Glomerular endothelial cell (primary cell): ENCODE measurements at regions not wholly inside any gene's neighbourhood (a gene's known extent, or its start where the extent isn't known, plus 50 kb on each side); places are given as distances from the start of the nearest gene placed in this dataset.

Experiments used
- DNase-seq: peaks from one replicate; pipeline ENCODE4 v3.0.0-alpha.2; 2011; ENCODE audit warnings: low read depth, low spot score; ENCODE audit errors: extremely low read depth

GRCh38 chr21:39124681-39125251, 58.5 kb downstream of the PSMG1 start:
- no peak for DNase-seq

GRCh38 chr21:39123375-39123774, 59.9 kb downstream of the PSMG1 start:
- DNase-seq = no peak

GRCh38 chr21:39121600-39122355, 61.5 kb downstream of the PSMG1 start:
- no peak for DNase-seq

GRCh38 chr21:39120876-39121599, 62.2 kb downstream of the PSMG1 start:
- no peak for DNase-seq

- no peak for DNase-seq
Observed at GRCh38 chr21:39119891-39120290, 63.4 kb downstream of the PSMG1 start.

- DNase-seq = no peak
Observed at GRCh38 chr21:39118604-39119215, 64.5 kb downstream of the PSMG1 start.

DNA sequence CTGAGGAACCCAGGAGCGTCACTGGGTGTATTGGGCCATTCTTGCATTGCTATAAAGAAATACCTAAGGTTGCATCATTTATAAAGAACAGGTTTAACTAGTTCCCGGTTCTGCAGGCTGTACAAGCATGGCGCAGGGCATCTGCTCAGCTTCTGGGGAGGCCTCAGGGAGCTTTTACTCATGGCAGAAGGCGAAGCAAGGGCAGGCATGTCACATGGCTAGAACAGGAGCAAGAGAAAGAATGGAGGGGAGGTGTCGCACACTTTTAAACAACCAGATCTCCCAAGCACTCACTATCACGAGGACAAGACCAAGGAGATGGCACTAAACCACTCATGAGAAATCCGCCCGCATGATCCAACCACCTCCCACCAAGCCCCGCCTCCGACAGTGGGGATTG, 65.2 kb downstream of the PSMG1 start:
- no peak for DNase-seq

- DNase-seq = no peak
Observed at GRCh38 chr21:39117440-39117970, 65.7 kb downstream of the PSMG1 start.

- DNase-seq = no peak
Observed at GRCh38 chr21:39116761-39117439, 66.4 kb downstream of the PSMG1 start.

- DNase-seq = no peak
Observed at GRCh38 chr21:39115576-39116235, 67.5 kb downstream of the PSMG1 start.

GRCh38 chr21:39114871-39115575, 68.2 kb downstream of the PSMG1 start:
- DNase-seq = no peak

- DNase-seq = no peak
Observed at GRCh38 chr21:39111931-39112550, 71.2 kb downstream of the PSMG1 start.

GRCh38 chr21:39110431-39110830, 72.8 kb downstream of the PSMG1 start:
- DNase-seq = no peak

DNA sequence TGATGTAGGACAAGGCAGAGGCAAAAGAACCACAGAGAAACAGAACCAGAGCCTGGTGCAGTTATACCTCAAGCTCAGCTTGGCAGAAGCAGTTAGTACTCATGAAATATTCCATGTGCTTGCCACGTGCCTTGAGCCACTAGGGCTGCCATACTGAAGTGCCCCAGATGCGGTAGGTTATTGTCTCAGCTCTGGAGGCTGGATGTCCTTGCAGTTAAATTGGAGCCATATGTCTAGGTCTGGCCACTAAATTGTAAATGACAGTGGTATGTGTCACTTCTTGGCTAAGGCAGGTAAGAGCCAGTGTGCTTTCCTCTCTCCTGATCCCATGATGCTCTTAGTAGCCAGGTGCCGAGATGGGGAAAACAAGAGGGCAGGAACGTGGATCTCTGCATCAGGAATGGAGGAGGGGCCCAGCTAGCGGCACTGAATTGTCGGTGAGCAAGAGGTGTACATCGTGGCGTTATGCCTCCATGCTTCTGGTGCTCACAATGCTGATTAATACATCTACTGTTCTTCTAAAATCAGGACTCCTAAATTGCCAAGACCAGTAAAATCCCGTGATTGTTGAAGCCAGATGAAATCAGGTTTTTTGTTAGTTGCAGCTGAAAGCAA, 73.5 kb downstream of the PSMG1 start:
- no peak for DNase-seq

DNA sequence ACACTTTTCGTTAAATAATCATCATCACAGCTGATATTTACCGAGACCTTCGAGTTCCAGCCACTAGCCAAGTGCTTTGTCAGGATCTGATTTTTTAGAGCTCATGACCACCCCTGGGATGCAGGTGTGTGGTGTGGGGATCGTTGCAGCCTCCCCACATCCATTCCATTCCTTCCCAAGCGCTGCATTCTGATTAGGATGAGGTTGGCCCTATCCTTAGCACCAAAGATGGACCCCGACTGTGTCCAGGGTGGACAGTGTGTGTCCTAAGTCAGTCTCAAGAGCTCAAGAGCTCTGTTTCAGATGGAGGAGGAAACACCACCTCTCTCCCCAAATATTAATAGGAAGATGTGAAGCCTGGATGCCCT, 74.1 kb downstream of the PSMG1 start:
- no peak for DNase-seq

DNA sequence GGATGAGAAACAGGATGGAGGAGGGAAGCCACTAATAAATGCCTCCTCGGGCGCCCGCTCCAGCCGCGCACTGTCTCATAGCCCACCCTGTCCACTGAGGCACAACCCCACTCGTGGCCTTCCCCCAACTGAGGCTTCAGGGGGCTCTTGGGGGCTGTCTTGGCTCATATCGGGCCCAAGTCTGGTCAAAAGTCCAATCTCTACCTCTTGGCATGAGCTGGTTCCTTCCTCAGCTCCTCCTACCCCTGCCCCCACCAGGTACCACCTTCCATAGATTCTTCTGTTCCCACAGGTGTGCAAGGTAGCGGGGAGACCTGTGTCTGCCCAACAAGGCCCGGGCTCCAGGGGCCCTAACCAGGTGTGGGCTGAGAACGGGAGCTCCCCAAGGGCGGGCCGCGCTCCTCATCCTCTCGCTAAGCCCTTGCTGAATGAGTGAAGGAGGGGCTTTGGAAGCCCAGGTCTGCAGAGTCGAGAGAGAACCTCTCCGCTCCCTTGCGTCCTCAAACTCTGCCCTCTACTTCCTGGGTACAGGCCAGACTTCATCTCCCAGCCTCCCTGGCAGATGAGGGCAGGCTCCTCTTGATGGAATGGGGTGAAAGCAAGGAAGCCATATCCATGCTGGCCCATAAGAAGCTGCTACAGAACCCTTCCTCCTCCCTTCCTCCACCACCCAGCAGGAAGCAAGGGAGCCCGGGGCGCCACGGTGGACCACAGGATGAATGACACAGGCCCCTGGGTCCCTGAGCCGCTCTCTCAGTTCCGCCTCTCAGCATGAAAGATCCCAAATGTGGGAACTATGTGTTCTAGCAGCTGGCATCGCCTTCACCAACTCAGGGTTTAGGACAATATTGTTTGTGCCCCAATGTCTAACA, 74.7 kb downstream of the PSMG1 start:
- DNase-seq = no peak

- DNase-seq = no peak
Observed at GRCh38 chr21:39107739-39108138, 75.5 kb downstream of the PSMG1 start.
